NCI-H2081 (cell line): ENCODE measurements at regions not wholly inside any gene's neighbourhood (a gene's known extent, or its start where the extent isn't known, plus 50 kb on each side); places are given as distances from the start of the nearest gene placed in this dataset.
"Not testable (repeated sequence)": the region's sequence is repeated elsewhere in the genome, so short reads cannot be mapped to it uniquely, and the experiment has no call there.

ENCODE experiments used
- DNase-seq, 2 experiments: peaks; one replicate each; lab custom pipeline; 2025; lab: John Stamatoyannopoulos, UW

DNA sequence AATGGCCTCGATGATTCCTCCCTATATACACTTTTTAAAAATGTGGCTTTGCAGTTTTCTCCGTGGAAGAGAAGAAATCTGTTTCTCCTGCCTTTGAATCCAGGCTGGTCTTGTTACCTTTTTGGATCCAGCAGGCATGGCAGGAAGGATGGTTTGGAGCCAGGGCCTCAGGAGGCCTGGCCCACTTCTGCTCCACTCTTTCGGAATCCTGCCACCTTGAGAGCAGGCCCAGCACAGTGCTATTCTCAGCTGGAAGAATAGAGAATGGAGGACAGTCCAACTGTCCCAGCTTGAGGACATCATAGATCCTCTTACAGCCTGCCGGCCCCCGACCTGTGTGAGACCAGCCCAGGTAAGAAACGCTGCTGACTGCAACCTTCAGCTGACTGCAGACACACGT, 421.5 kb downstream of the FUT8 start:
- no peak for DNase-seq

DNA sequence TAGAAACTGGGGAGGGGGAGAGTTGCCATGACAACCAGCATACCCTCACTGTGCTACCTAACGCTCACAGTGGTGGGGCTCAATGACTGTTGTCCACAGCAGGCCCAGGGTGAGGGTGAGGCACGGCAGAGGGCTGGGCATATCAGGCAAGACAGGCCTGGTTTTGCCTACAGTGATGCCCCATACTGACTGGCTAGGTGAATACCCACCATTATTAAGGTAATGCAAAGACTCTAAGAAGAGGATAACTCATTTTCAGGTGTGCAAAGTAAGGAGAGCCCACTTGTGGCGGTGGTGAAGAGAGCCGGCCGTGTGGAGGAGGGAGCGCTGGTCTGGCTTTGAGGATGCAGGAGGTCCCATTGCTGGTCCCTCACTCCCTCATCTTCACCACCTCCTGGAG, 422.3 kb downstream of the FUT8 start:
- DNase-seq, result no peak

DNA sequence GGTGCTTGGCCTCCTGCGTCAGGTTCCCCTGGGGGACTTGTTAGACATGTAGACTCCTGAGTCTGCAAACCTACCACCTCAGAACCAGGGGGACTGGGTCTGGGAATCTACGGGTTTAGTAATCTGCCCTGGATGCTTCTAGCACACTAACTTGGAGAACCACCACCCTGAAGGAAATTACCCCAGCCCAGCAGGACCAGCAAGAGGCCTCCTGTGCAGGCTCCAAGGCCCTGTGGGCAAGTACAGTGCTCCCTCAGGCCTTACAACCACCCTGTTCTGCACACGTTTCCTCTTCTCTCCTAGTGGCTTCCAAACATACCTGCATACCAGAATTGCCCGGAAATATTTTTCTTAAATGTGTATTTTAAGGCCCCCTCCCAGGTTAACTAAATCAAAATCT, 423.0 kb downstream of the FUT8 start:
- no peak for DNase-seq

DNA sequence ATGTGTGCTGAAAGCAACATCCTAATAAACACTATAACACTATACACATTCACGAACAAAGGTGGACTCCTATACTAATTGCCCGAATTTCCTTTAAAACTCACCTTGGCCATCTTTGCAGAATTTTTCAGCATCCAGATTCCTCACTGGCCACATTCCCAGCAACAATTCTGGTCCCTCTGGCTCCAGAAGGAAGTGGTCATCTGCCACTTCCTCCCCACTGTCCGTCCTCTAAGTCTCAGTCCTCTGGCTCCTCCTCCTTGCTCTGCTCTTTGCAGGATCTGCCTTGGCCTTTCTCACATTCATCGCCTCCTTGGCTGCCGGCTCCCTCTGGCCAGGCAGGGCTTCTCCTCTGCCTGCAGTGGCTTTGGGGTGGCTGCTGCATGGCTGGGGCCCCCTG, 426.0 kb downstream of the FUT8 start:
- no peak for DNase-seq

DNA sequence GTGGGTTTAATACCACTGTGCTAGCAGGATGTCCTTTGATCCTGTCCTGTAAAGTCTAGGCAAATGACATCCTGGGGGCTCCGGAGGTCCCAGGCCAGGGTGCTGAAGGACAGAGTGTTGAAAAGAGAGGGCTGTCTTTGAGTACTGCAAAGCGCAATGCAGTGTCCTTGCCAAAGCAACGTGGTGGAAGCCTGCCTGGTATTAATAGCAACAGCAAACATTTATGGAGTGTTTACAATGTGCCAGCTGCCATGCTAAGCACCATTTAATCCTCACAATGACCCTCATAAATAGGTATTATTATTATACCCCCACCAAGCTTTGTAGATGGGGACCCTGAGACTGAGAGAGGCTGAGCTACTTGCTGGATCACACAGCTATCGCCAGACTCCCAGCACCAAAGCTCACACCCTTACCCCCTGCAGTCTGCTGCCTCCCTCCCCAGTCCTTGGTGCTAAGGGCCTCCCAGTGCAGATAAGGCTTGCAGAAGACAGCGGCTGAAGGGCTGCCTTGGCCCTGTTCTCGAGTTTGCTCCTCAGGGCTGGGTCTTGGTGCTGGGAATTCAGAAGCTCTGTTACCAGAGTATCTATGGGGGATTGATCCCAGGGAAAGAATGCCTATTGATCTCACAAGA, 427.7 kb downstream of the FUT8 start:
- DNase-seq, result peak; percentile 35 to 85

DNA sequence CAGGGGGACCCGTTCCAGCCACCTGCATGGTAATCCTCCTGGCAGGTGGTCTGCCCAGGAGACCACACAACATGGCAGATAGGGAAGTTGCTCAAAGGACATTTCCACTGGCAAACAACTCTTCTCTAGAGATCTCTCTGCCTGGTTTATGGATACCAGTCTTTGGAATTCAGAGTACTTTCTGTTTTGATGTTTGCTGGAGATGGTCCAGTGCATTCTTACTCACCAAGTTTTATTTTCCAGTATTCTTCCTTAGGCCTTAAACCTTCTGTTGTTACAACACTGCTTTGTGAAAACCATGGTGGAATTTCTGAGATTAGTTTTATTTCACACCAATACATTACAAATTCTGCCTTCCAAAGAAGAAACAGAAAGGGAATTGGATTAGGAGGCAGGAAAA, 428.3 kb downstream of the FUT8 start:
- no peak for DNase-seq

DNA sequence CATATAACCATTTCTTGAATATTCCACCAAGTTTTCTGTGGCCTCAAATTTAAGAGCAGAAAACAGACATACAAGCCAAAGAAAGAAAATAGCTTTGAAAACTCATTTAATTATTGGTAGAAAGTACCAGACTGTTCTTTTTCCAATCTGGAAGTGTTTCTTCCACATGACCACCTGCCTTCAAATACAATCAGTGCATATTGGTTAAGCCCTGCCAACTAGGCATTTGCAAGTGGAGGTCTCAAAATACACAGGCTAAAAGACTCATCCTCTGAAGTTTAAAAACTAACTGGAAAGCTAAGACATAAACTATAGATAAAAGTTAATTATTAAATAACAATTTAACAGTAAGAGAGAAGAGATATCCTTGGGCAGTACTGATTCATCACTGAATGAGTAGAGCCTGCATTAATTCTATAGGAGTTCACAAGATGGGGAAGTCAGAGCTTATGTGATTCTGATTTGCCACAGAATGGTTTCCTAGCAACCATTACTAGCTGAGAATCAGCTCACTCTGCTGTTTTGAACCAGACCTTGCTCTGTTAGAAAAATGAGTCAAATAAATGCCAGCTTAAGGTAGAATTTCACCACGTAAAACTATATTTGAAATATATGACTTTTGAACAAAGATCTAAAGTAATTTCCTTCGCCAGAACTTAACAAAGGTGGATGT, 433.8 kb downstream of the FUT8 start:
- no peak for DNase-seq

DNA sequence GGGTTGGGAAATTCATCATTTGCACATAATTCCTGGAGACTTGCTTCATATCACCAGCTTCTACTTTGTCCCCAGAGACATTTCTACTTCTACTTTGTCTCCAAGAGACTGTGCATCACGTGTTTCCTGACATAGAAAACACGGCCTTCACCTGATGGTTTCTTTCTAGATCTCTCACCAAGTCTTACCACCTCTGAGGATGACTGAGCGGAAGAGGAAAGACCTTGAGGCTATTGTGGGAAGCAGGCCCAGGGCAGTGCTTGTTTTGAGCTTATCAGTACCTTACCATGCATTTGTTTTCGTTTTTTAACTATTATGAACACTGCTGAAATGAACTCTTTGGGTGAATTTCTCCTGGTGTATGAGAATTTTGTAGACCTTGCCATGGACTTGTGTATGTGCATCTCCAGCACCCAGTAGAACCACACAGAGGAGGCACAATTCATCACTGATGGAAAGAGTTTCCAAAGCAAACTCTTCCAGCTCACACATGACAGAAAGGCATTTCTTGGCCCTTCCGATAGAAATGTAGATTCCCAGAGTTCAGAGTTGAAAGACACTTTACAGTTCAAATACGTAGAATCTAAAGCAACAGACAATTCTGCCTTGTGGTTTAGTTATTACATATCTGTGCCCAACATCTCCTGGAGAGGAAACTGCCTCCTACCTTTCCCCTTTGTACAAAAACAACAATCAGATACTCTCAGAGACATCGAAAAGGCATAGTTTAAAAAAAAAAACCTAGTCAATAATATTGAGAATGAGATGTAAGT, 434.7 kb downstream of the FUT8 start:
- no peak for DNase-seq

DNA sequence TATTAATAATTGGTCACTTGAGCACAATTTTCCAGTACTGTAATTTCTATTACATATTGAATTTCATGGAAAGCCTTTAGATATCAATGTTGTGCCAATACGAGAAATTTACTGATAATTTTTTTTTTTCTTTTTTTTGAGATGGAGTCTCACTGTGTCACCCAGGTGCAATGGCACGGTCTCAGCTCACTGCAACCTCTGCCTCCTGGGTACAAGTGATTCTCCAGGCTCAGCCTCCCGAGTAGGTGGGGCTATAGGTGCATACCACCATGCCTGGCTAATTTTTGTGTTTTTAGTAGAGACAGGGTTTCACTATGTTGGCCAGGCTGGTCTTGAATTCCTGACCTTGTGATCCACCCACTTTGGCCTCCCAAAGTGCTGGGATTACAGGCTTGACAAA, 435.4 kb downstream of the FUT8 start:
- not testable (repeated sequence) for DNase-seq

DNA sequence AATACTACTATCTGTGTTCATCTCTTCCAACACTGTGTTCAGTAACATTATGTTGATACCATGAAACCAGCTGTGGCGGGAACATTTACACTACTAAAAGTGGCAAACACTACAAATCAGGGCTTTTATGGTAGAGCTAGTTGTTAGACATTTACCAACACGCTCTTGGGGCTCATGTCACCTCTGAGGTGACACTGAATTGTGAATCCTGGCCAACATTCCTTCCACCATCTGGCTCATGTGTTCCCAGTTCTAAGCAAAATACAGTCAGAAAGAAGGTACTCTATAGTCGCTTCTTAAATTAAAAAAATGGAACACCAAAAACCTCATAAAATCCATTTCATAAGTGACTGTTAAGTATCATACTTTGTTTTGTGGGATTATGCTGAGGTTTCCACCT, 436.6 kb downstream of the FUT8 start:
- DNase-seq, result no peak

DNA sequence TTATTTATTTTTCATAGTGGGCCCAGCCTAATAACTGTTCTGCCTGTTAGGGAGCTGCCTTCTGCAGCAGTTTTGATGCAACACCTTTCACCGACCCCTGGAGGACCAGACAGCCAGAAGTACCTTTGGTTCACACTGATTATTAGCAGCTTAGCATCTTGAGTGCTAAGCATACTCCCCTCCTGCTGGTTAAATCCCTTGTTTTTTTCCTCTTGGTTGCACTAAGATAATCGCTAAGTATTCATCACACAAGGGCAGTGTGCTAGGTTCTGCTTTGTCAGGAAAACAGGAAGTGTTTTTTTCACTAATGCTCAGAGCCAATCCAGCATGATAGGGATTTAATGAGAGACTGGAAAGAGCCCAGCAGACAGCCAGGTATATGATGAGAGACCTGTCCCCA, 437.0 kb downstream of the FUT8 start:
- peak in 1 of 2 experiments; percentile 64 for DNase-seq

DNA sequence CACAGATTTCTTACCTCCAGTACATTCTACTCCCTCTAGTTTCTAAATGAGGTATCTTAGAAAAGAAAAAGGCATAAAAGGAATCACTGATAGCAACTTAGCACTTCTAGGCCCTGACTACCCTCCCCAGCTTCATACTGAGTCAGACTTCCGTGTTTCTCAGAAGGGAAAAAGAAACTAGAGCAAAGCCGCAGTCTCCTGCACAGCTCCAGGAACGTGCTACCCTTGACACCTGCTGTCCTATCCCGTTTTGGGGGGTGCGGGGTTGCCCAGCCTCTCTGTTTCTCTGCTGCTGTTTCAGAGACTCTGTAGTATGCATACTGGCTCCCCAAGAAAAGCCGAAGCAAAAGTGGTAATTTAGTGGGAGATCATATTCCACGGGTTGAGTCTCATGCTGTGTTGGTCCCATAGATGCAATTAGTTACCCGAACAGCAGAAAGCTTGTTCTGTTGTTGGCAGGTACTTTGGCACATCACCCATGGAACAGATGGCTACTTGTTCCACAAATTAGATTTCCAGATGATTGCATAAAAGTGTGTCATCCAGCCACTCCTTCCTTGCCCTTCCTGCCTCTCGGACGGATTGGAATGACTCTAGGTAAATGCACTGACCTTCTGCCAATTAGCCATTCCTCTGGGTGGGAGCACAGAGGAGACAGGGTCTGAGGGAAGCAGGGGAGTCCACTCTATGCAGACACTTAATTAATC, 438.1 kb downstream of the FUT8 start:
- DNase-seq, result peak; percentile 15 to 67

DNA sequence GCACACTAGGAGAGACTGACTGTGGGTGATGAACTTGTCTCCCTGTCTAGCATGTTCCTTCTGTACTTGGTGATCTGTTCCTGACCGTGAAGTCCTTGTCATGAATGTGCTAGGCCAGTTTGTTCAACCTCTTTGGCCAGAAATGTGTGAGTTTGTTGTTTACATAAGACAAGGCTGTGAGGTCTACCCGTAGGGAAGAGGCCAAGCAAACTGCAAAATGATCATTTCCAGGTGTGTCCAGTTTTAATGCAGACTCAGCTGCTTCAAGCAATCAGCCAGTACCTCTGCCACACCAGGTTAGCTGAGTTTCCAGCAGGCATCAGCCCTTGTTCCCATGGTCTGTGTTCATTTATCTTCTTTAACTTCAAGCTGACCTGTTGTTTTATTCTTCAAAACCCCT, 440.2 kb downstream of the FUT8 start:
- no peak for DNase-seq

DNA sequence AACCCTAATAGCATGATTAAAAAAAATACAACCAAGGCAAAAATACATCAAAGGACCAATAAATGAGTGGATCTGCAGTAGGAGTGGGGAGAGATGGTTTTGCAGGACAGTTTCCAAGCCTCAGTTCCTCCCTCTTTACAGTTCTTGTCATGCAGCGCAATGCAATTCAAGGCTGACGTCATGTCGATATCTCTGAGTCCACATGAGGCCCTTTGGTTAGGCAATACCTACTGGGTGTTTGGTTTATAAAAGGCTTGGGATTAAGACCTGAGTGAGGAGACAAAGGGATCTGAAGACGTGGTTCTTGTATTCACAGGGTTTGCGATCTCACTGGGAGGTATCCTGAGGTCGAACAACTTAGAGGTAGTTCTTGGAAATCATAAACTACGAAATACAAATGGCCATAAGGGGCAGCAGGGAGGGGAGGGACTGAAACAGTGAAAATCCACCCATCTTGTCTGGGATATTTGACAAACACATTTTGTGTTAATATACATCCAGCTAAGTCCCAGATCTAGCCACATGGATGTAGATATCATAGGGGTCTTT, 441.0 kb downstream of the FUT8 start:
- no peak for DNase-seq

DNA sequence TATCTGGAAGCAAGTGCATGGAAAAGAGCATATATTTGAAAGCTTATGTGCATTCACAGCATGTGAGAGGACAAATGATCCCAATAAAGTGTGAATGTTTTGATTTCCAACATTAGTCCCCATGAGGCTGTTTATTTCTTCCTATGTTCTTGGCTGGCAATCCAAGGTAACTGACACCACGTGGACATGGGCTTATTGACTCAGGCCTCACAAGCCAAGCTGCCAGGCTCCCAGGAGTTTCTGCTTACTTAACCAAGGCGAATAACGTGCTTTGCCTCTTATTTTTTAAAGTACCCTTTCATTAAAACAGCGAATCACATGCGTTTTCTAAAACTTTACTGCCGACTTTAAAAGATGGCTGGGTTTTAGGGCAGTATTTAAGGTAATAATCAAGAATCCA, 441.7 kb downstream of the FUT8 start:
- peak in 1 of 2 experiments; percentile 11 for DNase-seq

DNA sequence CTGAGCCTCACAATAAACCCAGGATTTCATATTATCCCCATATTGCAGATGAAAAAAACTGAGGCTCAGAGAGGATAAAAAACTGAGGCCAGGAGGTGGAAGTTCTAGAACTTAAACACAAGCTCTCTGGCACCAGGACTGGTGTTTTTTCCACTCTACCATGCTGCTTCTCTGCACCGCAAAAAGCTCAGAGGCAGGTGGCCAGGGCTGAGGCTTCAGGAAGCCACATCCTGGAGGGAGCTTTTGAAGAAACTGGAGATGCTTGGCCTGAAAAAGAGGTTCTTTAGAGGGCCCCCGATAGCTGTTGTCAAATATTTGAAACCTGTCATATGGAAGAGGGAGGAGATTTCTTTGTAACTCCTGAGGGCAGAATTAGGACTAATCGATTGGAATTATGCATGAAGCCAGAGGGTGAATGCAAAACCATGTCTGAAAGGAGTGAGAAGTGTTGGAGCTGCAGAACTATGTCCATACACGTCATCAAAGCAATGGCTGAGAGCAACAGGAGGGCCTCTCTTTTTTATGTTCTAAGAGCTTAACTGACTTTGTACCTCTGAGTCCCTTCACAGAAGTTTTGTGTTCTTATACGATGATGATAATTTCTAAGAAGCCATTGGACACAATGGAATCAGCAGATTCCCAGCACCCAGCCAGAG, 448.6 kb downstream of the FUT8 start:
- no peak for DNase-seq

DNA sequence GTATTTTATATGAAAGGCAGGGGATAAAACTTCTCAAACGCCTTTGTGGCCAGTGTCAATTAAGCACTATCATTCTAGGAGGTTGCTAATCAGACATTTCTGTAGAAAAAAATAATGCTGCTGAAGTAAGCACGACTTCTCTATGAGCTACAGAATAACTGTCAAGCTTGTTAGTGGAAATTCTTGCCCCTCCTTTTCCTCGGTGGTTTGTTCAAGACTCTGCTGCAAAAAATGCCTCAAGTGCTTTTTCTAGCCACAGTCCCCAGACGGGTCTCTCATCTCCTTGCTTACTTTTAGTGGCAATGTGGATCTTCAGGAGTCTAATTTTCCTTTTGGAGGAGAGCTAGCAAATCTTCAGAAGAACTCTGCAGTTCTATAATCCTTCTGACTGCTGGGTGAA, 452.0 kb downstream of the FUT8 start:
- DNase-seq, result no peak

DNA sequence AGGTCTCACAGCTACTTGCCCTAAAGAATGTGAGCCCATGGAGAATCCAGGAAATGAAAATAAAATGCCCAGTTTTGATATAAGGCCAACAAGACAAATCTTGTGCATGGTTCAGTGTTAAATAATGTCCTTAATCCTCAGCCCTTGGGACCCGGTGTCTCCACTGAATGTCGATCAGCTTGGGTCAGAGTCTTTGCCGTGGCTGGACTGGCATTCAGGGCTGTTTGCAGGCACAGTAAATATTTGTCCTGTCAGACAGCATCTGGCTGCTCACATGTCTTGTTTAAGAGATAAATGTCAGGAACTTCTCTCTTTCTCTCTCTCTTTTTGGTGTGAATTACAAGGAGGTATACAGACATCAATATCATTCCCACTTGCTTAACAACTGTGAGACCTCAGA, 452.5 kb downstream of the FUT8 start:
- no peak for DNase-seq

DNA sequence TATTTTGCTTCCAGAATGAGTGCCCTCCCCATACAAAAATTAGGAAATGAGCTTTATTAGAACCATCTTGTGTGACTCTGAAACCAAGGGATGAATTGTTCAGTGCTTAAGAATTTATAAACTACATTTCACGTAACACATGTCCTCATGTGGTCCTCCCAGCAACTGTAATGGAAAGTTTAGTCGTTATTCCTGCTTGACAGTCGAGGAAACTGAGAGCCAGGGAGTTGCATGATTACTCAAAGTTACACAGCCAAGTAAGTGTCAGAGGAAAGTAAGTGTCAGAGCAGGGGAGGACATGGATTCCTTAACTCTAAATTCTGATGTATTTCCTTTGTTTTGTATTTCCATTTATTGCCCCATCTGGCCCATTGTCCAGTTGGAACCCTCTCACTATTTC, 453.9 kb downstream of the FUT8 start:
- no peak for DNase-seq

DNA sequence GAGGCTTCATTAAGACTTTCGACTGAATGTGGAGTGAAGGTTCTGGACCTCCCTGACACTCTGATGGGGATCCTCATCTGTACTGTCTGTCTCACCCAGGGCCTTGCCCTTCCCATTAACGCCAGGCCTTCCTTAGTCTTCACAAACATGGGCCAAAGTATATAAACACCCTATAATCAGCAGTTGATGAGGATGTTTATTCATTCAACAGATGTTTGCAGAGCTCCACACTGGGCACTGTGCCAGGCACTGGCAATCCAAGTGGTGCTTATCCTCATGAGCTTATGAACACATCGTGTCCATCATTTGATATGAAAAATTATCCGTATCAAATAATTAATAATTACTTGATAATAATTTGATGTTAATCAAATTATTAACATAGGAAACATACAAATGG, 454.4 kb downstream of the FUT8 start:
- DNase-seq, result peak; percentile 71 to 88

DNA sequence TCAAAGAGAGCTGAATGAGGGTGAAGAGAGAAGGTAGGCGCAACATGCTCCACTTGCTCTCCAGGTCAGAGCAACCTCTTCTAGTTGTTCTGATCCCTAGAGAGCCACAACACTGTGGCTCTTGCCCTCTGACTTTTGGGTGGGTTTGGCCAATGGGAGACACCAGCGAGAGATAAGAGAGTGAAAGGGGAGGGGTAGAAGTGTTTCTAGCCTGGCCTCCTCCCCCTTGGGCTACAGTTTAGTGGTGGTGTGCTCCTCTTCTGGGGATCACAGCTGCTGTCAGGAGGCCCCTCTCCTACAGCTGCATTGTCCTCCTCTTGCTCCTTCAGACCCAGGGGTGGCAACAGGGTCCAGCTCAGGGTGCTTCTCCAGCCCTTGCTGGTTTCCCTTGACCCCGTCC, 454.8 kb downstream of the FUT8 start:
- DNase-seq, result no peak

DNA sequence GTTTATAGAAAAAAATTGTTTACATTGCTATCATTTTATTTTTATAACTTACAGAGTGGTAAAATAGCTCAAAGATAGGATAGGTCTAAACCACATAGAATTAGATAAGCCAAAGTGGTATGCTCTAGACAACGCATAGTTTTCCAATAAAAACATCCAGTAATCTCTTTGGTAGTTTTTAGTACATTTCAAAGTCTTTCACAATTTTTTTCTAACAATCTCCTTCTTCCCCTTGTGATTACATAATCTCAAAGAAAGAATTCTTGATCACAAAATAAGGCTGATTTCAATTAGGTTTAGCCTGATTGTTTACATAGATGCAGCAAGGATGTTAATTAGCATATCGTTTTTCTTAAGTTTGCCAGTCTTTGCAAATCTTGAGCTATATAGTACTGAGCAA, 460.0 kb downstream of the FUT8 start:
- no peak for DNase-seq
